ENCODE measurements at regions not wholly inside any gene's neighbourhood (a gene's known extent, or its start where the extent isn't known, plus 50 kb on each side); places are given as distances from the start of the nearest gene placed in this dataset.

DNA sequence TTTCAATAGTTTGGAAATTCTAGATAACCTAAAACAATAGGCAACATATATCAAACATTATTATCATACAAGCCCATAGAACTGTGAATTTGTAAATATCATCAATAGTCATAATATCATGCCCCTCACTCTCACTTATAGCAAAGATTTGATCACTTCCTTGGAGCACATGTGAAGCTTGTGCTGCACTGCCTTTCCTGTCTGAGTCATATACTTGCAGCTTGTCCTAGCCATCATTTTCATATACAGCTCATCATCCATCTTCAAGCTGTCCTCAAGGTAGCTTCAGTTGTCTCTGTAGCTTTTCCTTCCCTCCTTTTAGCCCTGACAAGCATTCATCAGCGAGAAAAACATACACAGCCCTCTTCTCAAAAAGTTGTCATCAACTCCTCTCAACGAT is 746.5 kb upstream of the FOXG1 start:
- DNase-seq (ENCODE audit: low spot score), result no peak
- TF ChIP-seq, protein P1, sequence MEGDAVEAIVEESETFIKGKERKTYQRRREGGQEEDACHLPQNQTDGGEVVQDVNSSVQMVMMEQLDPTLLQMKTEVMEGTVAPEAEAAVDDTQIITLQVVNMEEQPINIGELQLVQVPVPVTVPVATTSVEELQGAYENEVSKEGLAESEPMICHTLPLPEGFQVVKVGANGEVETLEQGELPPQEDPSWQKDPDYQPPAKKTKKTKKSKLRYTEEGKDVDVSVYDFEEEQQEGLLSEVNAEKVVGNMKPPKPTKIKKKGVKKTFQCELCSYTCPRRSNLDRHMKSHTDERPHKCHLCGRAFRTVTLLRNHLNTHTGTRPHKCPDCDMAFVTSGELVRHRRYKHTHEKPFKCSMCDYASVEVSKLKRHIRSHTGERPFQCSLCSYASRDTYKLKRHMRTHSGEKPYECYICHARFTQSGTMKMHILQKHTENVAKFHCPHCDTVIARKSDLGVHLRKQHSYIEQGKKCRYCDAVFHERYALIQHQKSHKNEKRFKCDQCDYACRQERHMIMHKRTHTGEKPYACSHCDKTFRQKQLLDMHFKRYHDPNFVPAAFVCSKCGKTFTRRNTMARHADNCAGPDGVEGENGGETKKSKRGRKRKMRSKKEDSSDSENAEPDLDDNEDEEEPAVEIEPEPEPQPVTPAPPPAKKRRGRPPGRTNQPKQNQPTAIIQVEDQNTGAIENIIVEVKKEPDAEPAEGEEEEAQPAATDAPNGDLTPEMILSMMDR (IDR thresholded peaks at IDR 0.05; ENCODE audit: extremely low read depth, insufficient read depth, missing control alignments), result no peak
- in situ Hi-C loops (cut with MboI; ENCODE audit: low pct_unique_long_range_greater_than_20kb, low sequenced_read_pairs, unreplicated experiment), result no loop called here

DNA sequence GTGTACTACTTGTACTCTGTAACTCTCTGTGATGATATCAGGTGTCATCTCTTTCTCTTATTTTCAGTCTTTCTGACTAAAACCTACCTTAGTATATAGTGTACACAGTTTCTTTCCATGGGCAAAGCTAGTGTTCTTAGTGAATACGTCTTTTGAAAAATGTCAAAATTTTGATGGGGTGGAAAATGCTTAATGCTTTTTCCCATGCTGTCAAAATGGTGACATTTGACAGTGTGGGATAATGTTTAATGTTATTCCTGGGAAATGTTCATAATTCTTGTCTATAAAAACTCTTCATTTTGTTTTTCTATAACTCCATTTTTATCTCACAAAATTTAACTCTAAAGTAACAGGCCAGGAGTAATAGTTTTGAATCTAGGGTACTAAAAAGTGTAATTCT is 742.7 kb upstream of the FOXG1 start:
- TF ChIP-seq, protein P1 (IDR thresholded peaks at IDR 0.05; ENCODE audit: extremely low read depth, insufficient read depth, missing control alignments), result no peak
- no peak for DNase-seq (ENCODE audit: low spot score)
- in situ Hi-C loops (cut with MboI; ENCODE audit: low pct_unique_long_range_greater_than_20kb, low sequenced_read_pairs, unreplicated experiment), result no loop called here

DNA sequence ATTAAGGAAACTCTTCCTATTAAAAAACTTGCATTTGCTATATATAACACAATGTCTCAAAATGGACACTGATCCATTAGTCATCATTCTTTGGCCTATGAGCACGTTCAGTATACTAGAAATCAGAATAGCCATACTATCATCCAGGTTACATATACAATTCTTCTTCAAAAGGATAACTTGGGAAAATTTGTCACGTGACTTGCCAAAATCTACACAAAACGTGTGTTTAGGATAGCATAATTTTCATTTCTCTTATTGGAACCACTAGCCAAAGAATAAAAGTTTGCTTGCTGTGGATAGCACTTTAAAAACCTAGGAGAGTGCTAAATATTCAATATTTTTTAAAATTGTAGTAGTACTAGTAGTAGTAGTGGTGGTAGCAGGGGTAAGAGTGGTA is 714.3 kb upstream of the FOXG1 start:
- DNase-seq (ENCODE audit: low spot score), result no peak
- TF ChIP-seq, protein P1 (IDR thresholded peaks at IDR 0.05; ENCODE audit: extremely low read depth, insufficient read depth, missing control alignments), result no peak
- in situ Hi-C loops (cut with MboI; ENCODE audit: low pct_unique_long_range_greater_than_20kb, low sequenced_read_pairs, unreplicated experiment), result no loop called here

DNA sequence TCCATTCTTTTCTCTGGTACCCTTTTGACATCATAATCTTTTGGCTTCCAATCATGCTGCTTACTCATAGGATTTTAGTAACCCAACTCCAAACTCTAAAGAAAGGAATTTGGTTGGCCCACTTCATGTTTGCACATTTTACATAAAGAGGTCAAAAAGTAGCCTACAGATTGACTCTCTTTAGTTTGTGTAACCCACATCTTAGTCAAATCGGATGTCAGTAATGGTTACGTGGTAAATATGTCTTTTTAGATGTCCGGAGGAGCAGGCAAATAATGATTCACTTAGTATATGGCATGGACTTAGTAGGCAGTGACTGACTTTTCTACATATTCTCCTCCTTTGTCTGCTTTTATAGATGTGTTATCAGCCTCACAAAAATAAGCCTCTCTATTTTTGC is 711.6 kb upstream of the FOXG1 start:
- no peak for DNase-seq (ENCODE audit: low spot score)
- in situ Hi-C loops (cut with MboI; ENCODE audit: low pct_unique_long_range_greater_than_20kb, low sequenced_read_pairs, unreplicated experiment), result no loop called here
- TF ChIP-seq, protein P1 (IDR thresholded peaks at IDR 0.05; ENCODE audit: extremely low read depth, insufficient read depth, missing control alignments), result no peak

DNA sequence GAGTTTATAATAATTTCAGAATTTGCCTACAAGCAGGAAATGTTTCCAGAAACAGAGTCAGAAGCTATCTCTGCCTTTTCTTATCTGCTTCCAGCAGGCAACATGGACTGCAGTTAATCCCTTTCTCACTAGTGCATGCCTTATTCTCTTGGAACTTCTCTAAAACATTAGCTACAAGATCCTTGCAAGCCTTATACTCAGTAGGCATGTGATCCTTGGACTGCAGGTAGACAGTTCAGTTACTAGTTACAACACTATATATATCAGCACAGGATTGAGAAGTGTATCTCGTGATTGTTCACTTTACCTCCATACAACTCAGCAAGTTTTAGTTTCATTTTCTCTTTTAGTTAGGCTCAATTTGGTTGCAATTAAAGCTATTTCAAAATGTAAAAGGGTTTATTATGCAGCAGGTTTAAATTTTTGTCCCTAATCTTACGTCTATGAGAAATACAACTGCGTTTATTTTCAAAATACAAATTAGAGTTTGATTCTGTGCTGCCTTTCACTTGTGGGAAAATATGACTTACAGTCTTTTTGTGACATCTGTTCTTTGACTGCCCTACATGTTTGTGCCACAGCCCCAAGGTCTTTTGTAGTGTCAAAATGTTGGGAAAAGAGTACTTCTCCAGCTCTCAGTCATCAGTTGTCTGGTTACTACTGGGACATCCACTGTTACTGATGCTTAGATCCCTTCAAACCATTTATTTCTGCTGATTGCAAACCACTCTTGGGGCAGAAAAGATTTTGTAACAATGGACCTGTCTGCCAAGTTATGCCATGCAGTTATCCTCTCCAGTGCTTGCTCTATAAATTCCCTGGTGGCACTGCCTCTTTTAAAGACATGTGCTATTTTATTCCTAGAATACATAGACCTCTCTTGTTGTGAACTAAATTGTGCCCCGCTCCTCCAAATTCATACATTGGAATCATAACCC is 709.0 kb upstream of the FOXG1 start:
- TF ChIP-seq, protein P1 (IDR thresholded peaks at IDR 0.05; ENCODE audit: extremely low read depth, insufficient read depth, missing control alignments), result no peak
- DNase-seq (ENCODE audit: low spot score), result no peak
- in situ Hi-C loops (cut with MboI; ENCODE audit: low pct_unique_long_range_greater_than_20kb, low sequenced_read_pairs, unreplicated experiment), result no loop called here

DNA sequence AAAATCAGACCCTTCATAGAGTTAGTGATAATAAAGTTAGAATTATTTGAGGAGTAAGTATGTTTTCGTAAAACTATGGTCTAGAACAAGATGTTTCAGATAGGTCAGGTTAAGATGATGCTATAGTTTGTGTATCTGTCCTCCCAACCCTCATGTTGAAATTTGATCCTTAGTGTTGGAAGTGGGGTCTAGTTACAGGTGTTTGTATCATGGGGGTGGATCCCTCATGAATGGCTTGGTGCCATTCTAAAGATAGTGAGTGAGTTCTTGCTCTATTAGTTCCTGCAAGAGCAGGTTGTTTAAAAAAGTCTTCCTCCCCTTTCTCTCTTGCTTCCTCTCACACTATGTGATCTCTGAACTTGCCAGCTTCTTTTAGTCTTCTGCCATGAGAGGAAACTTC is 707.3 kb upstream of the FOXG1 start:
- TF ChIP-seq, protein P1 (IDR thresholded peaks at IDR 0.05; ENCODE audit: extremely low read depth, insufficient read depth, missing control alignments), result no peak
- in situ Hi-C loops (cut with MboI; ENCODE audit: low pct_unique_long_range_greater_than_20kb, low sequenced_read_pairs, unreplicated experiment), result no loop called here
- DNase-seq (ENCODE audit: low spot score), result no peak
